K562 (cell line): ENCODE measurements at regions not wholly inside any gene's neighbourhood (a gene's known extent, or its start where the extent isn't known, plus 50 kb on each side); places are given as distances from the start of the nearest gene placed in this dataset.

Experiments
- ATAC-seq: fragments of 200-7000 bp; cut with Tn5 transposase; 3 replicates; pipeline ENCODE4 v1.9.1; 2020; ENCODE audit warnings: moderate library complexity
- BruUV-seq: library from RNA; stranded (reverse); fragments of 400-500 nt; replicated peaks from 2 replicates; lab custom pipeline; 2021; lab: Mats Ljungman, UMichigan
- CTCF ChIA-PET: fragments of 300-600 bp; formaldehyde crosslinking; extraction: SDS; loops from one replicate; lab custom pipeline; 2021; ENCODE audit warnings: low intra/inter-chr PET ratio; lab: Yijun Ruan, JAX
- POLR2A ChIA-PET: fragments of 300-600, 350-650 bp; sonication (Branson Sonifier 250); formaldehyde crosslinking; extraction: SDS; loops from one replicate; lab custom pipeline; 2021; ENCODE audit warnings: antibody characterized with exemption, inconsistent platforms; lab: Yijun Ruan, JAX
- DNase-seq, 4 experiments: peaks; one replicate each; pipeline versions ENCODE4 v3.0.0 to v3.0.0-alpha.2; 2011 to 2018; ENCODE audit warnings: low spot score in 3 of 4, mixed read lengths in 3 of 4; ENCODE audit errors: extremely low read depth in 1 of 4
- FAIRE-seq: peaks from 2 replicates; lab custom pipeline; 2011; peaks lifted over from hg19 to GRCh38; lab: Jason Lieb, UNC
- H2AFZ ChIP-seq: 2 replicates; pipeline ENCODE4 v1.6.0; 2011; ENCODE audit warnings: low read depth, low read length, control low read depth, inconsistent platforms
- H3K27ac ChIP-seq: fragments of 200-600 bp; 3 replicates; pipeline ENCODE4 v1.8.0; 2011; ENCODE audit warnings: low read depth, mild to moderate bottlenecking, control low read depth, inconsistent platforms, low read length, moderate library complexity, mixed read lengths; ENCODE audit errors: extremely low read depth
- H3K27me3 ChIP-seq, 2 experiments: fragments of 300-600 bp in 1 of 2; 2 replicates in 1 of 2; 3 replicates in 1 of 2; pipeline versions ENCODE4 v1.6.0 to v1.8.0; 2011; ENCODE audit warnings: inconsistent platforms in 2 of 2, low read length in 2 of 2, mild to moderate bottlenecking in 1 of 2, mixed read lengths in 1 of 2, moderate library complexity in 1 of 2; ENCODE audit not compliant: control insufficient read depth in 2 of 2, insufficient read depth in 2 of 2
- H3K36me3 ChIP-seq: fragments of 300-600 bp; 3 replicates; pipeline ENCODE4 v1.8.0; 2011; ENCODE audit warnings: mild to moderate bottlenecking, low read length, inconsistent platforms; ENCODE audit not compliant: control insufficient read depth, insufficient read depth
- H3K4me1 ChIP-seq, 2 experiments: fragments of 200-600 bp in 1 of 2; replicated peaks in 1 of 2; 2 replicates in 1 of 2; 3 replicates in 1 of 2; pipeline versions ENCODE4 v1.5.1 to v1.8.0; 2011; ENCODE audit warnings: inconsistent platforms in 2 of 2, low read length in 2 of 2, mild to moderate bottlenecking in 1 of 2, mixed read lengths in 1 of 2, moderate library complexity in 1 of 2; ENCODE audit not compliant: control insufficient read depth in 2 of 2, insufficient read depth in 2 of 2
- H3K4me2 ChIP-seq: 2 replicates; pipeline ENCODE4 v1.6.1; 2011; ENCODE audit warnings: low read length, control low read depth, inconsistent platforms, mixed read lengths; ENCODE audit not compliant: insufficient read depth
- H3K4me3 ChIP-seq: fragments of 200-600 bp; sonication (generic), shearing (Covaris generic); 2 replicates; pipeline ENCODE4 v1.5.1; 2016; ENCODE audit warnings: control low read depth, inconsistent platforms
- H3K79me2 ChIP-seq: fragments of 200-600 bp; 3 replicates; pipeline ENCODE4 v1.8.0; 2011; ENCODE audit warnings: low read length, inconsistent platforms; ENCODE audit not compliant: control insufficient read depth, insufficient read depth
- H3K9ac ChIP-seq, 2 experiments: 2 replicates each; pipeline versions ENCODE4 v1.6.0 to v1.6.1; 2011; ENCODE audit warnings: low read depth in 2 of 2, low read length in 2 of 2, control low read depth in 1 of 2, inconsistent platforms in 1 of 2, mild to moderate bottlenecking in 1 of 2, mixed read lengths in 1 of 2; ENCODE audit not compliant: insufficient read depth in 1 of 2
- H3K9me1 ChIP-seq: one replicate; pipeline ENCODE4 v1.6.0; 2011; ENCODE audit warnings: inconsistent platforms, mild to moderate bottlenecking, low read length, moderate library complexity; ENCODE audit not compliant: control insufficient read depth, insufficient read depth
- H3K9me3 ChIP-seq: replicated peaks from 2 replicates; pipeline ENCODE4 v1.5.1; 2011; ENCODE audit warnings: low read depth, low read length, inconsistent platforms; ENCODE audit not compliant: control insufficient read depth, insufficient read depth
- H4K20me1 ChIP-seq: replicated peaks from 2 replicates; pipeline ENCODE4 v1.6.1; 2011; ENCODE audit warnings: low read length, inconsistent platforms, mixed read lengths; ENCODE audit not compliant: control insufficient read depth, insufficient read depth
- KAT8 ChIP-seq: fragments of 450-650 bp; IDR thresholded peaks from 2 replicates; pipeline ENCODE4 v1.6.1; 2016; ENCODE audit warnings: low read depth, mild to moderate bottlenecking
- KDM2B ChIP-seq: fragments of 250-450 bp; sonication (Bioruptor Pico); IDR thresholded peaks from 2 replicates; pipeline ENCODE4 v1.8.0; 2021; ENCODE audit warnings: mild to moderate bottlenecking, moderate library complexity
- MEF2A ChIP-seq: IDR thresholded peaks from 2 replicates; pipeline ENCODE4 v1.6.1; 2011; ENCODE audit warnings: low read depth, mild to moderate bottlenecking, low read length, moderate library complexity; ENCODE audit not compliant: control insufficient read depth
- PHF8 ChIP-seq: fragments of 200-600 bp; sonication (generic); IDR thresholded peaks from 2 replicates; pipeline ENCODE4 v1.6.1; 2012; ENCODE audit warnings: mixed run types, mild to moderate bottlenecking, inconsistent platforms, low read length, moderate library complexity, borderline replicate concordance
- ZBTB49 ChIP-seq: sonication (generic); formaldehyde crosslinking; IDR thresholded peaks from 2 replicates; pipeline ENCODE4 v1.8.0; 2022; ENCODE audit warnings: missing genetic modification reagents, mild to moderate bottlenecking, borderline replicate concordance
- WGBS: fragments of 100-300 bp; shearing (Covaris generic); methylation state at CpG from one replicate; pipeline ENCODE4 v1.1.6; 2016; ENCODE audit warnings: low coverage, mixed read lengths; ENCODE audit not compliant: insufficient coverage; ENCODE audit errors: missing lambda C conversion rate; 5-methylcytosine and 5-hydroxymethylcytosine counted together
- in situ Hi-C: fragments of 300-500 bp; cut with MboI; formaldehyde crosslinking; loops from 4 replicates; pipeline ENCODE4 v1.15.0; 2018; ENCODE audit warnings: inconsistent platforms, mixed read lengths
- intact Hi-C: fragments of 100-400 bp; cut with micrococcal nuclease; formaldehyde crosslinking; loops from 2 replicates; pipeline ENCODE4 v1.14.2; 2022

- Histone ChIP-seq H3K9ac (no peak overlapping the region), H2AFZ (no peak overlapping the region), H3K4me1 (no peaks in the 10 kb centered on the region), H3K9me3 (no peaks in the 10 kb centered on the region), H3K4me3 (no peak overlapping the region), H3K79me2 (no peaks in the 10 kb centered on the region), H3K4me2 (no peak overlapping the region), H3K9me1 (no peaks in the 10 kb centered on the region), H3K27me3 (no peaks in the 10 kb centered on the region), H3K27ac (no peak overlapping the region), H4K20me1 (no peaks in the 10 kb centered on the region), H3K36me3 (no peaks in the 10 kb centered on the region)
- ChIA-PET POLR2A (no interaction called here), CTCF (no interaction called here)
- 0% methylated on average over 2 of the region's 2 CpGs for WGBS
- ATAC-seq, result no peak
- FAIRE-seq, result no peak
- intact Hi-C loops, result loop anchor here (5.0 kb wide), 1 partner anchor 123 kb away; no protein-coding TSS in a partner anchor
- in situ Hi-C loops, result no loop called here
- DNase-seq, result no peak
- no TSS peak for BruUV-seq
- no peak for TF ChIP-seq KAT8
- TF ChIP-seq PHF8, result no peak
- no peak for TF ChIP-seq MEF2A
- TF ChIP-seq ZBTB49 (CRISPR knock-in tag), result no peak
- no peak for TF ChIP-seq KDM2B (CRISPR knock-in tag)
Observed at GRCh38 chr1:68594851-68595250, 98.0 kb upstream of the DEPDC1 start.
